Small intestine (tissue), 7 donors: ENCODE measurements at regions not wholly inside any gene's neighbourhood (a gene's known extent, or its start where the extent isn't known, plus 50 kb on each side); places are given as distances from the start of the nearest gene placed in this dataset.

Experiments
- DNase-seq, 2 donors: peaks; one replicate each; pipeline versions ENCODE4 v3.0.0 to v3.0.0-alpha.2; 2013
- FAIRE-seq: peaks from 2 replicates; lab custom pipeline; 2012; peaks lifted over from hg19 to GRCh38; lab: Jason Lieb, UNC
- H3K27ac ChIP-seq, 3 donors: one replicate each; pipeline ENCODE4 v1.5.1; 2013; ENCODE audit warnings: low read length in 2 of 3, mild to moderate bottlenecking in 2 of 3, control low read depth in 1 of 3, inconsistent platforms in 1 of 3, low read depth in 1 of 3, moderate library complexity in 1 of 3
- H3K27me3 ChIP-seq, 3 donors: one replicate each; pipeline ENCODE4 v1.6.1; 2013; ENCODE audit warnings: low read length in 3 of 3, inconsistent platforms in 1 of 3; ENCODE audit not compliant: control insufficient read depth in 3 of 3, insufficient read depth in 3 of 3
- H3K36me3 ChIP-seq, 3 donors: one replicate each; pipeline ENCODE4 v1.6.1; 2013; ENCODE audit warnings: low read length in 3 of 3, inconsistent platforms in 1 of 3, low read depth in 1 of 3, mild to moderate bottlenecking in 1 of 3, moderate library complexity in 1 of 3; ENCODE audit not compliant: control insufficient read depth in 3 of 3, insufficient read depth in 2 of 3
- H3K4me1 ChIP-seq, 3 donors: one replicate each; pipeline ENCODE4 v1.6.1; 2013; ENCODE audit warnings: low read length in 2 of 3, inconsistent platforms in 1 of 3, low read depth in 1 of 3, mild to moderate bottlenecking in 1 of 3, moderate library complexity in 1 of 3; ENCODE audit not compliant: control insufficient read depth in 3 of 3, insufficient read depth in 2 of 3
- H3K4me3 ChIP-seq, 3 donors: one replicate each; pipeline ENCODE4 v1.5.1; 2013; ENCODE audit warnings: low read length in 3 of 3, control low read depth in 1 of 3, inconsistent platforms in 1 of 3, low read depth in 1 of 3, mild to moderate bottlenecking in 1 of 3, moderate library complexity in 1 of 3
- H3K9me3 ChIP-seq, 2 donors: one replicate each; pipeline ENCODE4 v1.6.1; 2013; ENCODE audit warnings: low read depth in 1 of 2, low read length in 1 of 2; ENCODE audit not compliant: control insufficient read depth in 2 of 2, insufficient read depth in 1 of 2
- WGBS, 3 donors: extraction: QIAGEN DNeasy Blood & Tissue Kit; methylation state at CpG; one replicate each; pipeline ENCODE4 v1.1.7; 2013; 5-methylcytosine and 5-hydroxymethylcytosine counted together
- donor health status: healthy with polysubstance abuse.
- donor health status: control.
- donor health status: control.
- donor health status: Bipolar disorder and iron deficiency.
- donor health status: healthy.

- 80 to 84% (median 84%) methylated on average over 4 of the region's 4 CpGs for WGBS, 3 donors
- FAIRE-seq (no peak), DNase-seq (no peak)
- Histone ChIP-seq H3K27ac (no peak overlapping the region), H3K9me3 (no peaks in the 10 kb centered on the region), H3K4me1 (no peaks in the 10 kb centered on the region), H3K4me3 (no peak overlapping the region), H3K27me3 (no peaks in the 10 kb centered on the region), H3K36me3 (no peaks in the 10 kb centered on the region)
Measured at GRCh38 chr4:179607003-179607402, 2164.8 kb upstream of the AGA start.

DNA sequence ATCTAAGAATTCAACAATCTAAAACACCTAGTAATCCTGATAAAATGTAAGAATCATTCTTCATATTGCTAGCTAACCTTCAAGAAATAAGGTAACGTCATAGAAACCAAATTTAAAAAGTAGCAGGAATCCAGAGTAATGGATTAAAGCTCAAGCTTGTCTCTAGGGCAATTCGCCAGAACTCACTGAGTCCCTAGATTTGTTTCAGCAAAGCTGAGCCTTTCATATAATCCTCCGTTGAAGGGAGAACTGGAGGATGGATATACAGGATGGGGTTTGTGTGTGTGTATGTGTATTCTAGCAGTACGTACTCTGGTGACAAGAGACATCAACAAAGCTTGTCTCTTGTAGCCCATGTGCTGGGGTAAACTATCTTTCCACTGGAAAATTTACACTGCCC is 2173.5 kb upstream of the AGA start:
- Histone ChIP-seq H3K9me3 (no peaks in the 10 kb centered on the region), H3K4me3 (no peak overlapping the region), H3K27ac (no peak overlapping the region), H3K36me3 (no peaks in the 10 kb centered on the region), H3K4me1 (no peaks in the 10 kb centered on the region), H3K27me3 (no peaks in the 10 kb centered on the region)
- no peak for DNase-seq
- 66 to 74% (median 71%) methylated on average over 4 of the region's 4 CpGs for WGBS, 3 donors
- no peak for FAIRE-seq

GRCh38 chr4:179618966-179619365 is 2176.7 kb upstream of the AGA start:
- H3K9me3 ChIP-seq: no peaks in the 10 kb centered on the region
- no peaks in the 10 kb centered on the region for H3K4me1 ChIP-seq
- DNase-seq (no peak), FAIRE-seq (no peak)
- no peak overlapping the region for H3K4me3 ChIP-seq
- no peak overlapping the region for H3K27ac ChIP-seq
- H3K27me3 ChIP-seq: no peaks in the 10 kb centered on the region
- H3K36me3 ChIP-seq: no peaks in the 10 kb centered on the region
- 61 to 74% (median 64%) methylated on average over 1 of the region's 1 CpG for WGBS, 3 donors

DNA sequence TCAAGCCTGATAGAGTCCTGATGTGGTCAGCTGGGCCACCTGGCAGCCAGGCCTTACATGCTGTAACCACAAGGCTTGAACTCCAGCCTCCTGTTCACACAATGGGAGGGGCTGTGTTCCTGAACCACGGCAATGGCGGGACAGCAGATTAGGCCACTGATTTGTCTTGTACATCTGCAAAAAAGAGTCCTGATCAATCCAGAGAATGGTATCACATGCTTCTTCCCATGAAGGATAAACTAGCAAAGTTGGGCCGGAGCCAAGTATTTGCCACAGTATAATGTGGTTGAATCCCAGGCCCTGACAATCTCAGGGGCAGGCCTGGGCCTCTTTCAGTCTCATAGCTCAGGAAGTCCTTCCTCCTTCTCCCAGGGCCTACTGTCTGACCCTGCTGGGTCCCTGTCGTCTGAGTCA is 2182.5 kb upstream of the AGA start:
- Histone ChIP-seq H3K4me1 (no peaks in the 10 kb centered on the region), H3K9me3 (no peaks in the 10 kb centered on the region), H3K4me3 (no peak overlapping the region), H3K27ac (no peak overlapping the region), H3K27me3 (no peaks in the 10 kb centered on the region), H3K36me3 (no peaks in the 10 kb centered on the region)
- WGBS, 3 donors: 64 to 67% (median 67%) methylated on average over 4 of the region's 4 CpGs
- FAIRE-seq: no peak
- no peak for DNase-seq

DNA sequence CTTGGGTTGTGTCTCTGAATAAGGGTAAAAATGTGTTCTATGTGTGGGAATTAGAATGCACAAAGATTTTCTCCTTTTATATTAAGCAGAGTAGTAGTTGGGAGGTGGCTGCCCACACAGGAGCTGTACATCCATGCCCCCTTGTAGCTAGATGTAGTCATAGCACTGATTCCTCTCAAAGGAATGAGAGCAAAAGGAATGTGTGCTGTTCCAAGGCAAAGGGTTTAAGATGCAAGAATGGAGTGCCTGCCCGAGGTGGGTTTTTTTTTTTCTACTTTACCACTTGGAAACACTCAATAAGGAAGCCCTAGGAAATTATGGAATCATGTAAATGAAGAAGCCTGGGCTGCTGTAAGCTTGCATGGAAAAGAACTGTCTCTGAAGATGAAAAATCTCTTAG is 2183.2 kb upstream of the AGA start:
- no peaks in the 10 kb centered on the region for H3K4me1 ChIP-seq
- H3K36me3 ChIP-seq: no peaks in the 10 kb centered on the region
- DNase-seq (no peak), FAIRE-seq (no peak)
- no peak overlapping the region for H3K4me3 ChIP-seq
- 54 to 70% (median 63%) methylated on average over 1 of the region's 1 CpG for WGBS, 3 donors
- no peaks in the 10 kb centered on the region for H3K9me3 ChIP-seq
- no peaks in the 10 kb centered on the region for H3K27me3 ChIP-seq
- no peak overlapping the region for H3K27ac ChIP-seq

DNA sequence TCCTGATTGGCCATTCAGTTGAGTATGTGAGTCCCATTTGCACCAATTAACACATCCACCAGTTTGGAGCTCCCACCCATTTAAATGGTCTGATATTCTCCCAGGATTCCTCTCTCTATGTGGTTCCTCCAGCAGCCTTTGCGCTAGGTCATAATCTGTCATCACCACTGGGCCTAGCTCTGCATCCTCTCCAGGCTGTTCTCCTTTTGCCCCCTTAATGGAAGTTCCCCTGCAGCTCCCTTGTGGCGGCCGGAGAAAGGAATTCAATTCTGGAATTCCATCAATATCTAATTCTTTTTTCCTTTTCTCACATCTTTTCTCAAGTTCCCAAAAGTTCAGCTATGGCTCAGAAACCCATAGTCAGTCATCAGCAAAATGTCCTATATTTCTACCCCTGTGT is 2184.4 kb upstream of the AGA start:
- WGBS, 3 donors: 64 to 86% (median 83%) methylated on average over 3 of the region's 3 CpGs
- Histone ChIP-seq H3K27me3 (no peaks in the 10 kb centered on the region), H3K4me1 (no peaks in the 10 kb centered on the region), H3K9me3 (no peaks in the 10 kb centered on the region), H3K36me3 (no peaks in the 10 kb centered on the region), H3K4me3 (no peak overlapping the region), H3K27ac (no peak overlapping the region)
- FAIRE-seq (no peak), DNase-seq (no peak)

DNA sequence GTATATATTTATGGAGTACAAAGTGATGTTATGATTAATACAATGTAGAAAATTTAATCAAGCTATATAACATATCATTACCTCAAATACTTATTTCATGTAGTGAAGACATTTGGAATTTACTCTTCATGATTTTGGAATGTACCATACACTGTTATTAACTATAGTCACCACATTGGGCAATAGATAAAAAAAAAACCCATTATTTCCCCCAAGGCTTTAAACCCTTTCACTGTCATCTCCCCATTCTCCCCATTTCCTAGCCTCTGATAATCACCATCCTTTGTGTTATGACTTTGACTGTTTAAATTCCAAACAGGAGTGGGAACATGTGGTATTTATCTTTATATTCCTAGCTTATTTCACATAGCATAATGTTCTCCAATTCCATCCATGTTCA is 2189.1 kb upstream of the AGA start:
- no peaks in the 10 kb centered on the region for H3K27me3 ChIP-seq
- H3K4me3 ChIP-seq: no peak overlapping the region
- DNase-seq (no peak), FAIRE-seq (no peak)
- no peaks in the 10 kb centered on the region for H3K9me3 ChIP-seq
- no peaks in the 10 kb centered on the region for H3K36me3 ChIP-seq
- H3K4me1 ChIP-seq: no peaks in the 10 kb centered on the region
- H3K27ac ChIP-seq: no peak overlapping the region

GRCh38 chr4:179634862-179635261 is 2192.6 kb upstream of the AGA start:
- Histone ChIP-seq H3K4me3 (no peak overlapping the region), H3K27me3 (no peaks in the 10 kb centered on the region), H3K27ac (no peak overlapping the region), H3K9me3 (no peaks in the 10 kb centered on the region), H3K4me1 (no peaks in the 10 kb centered on the region), H3K36me3 (no peaks in the 10 kb centered on the region)
- DNase-seq: no peak
- FAIRE-seq: no peak
- WGBS, 3 donors: 25 to 57% (median 35%) methylated on average over 3 of the region's 3 CpGs

DNA sequence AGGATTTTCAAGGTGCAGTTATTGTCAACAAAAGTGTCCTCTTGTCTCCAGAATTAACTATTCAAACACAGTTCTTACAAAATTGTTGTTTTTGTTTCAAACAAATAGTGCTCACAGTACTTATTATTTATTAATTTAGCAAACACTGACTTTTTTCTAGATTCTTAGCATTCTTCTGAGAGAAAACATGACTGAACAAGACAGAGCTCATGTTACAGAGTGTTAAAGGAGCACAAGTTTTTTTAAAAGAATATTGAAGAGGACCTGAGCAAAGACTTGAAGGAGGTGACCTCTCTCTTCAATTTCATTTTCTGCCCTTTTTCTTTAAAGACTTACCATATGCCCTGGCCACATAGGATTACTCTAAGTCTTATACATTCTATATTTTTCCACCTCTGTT is 2220.3 kb upstream of the AGA start:
- no peaks in the 10 kb centered on the region for H3K36me3 ChIP-seq
- H3K27me3 ChIP-seq: no peaks in the 10 kb centered on the region
- no peak overlapping the region for H3K4me3 ChIP-seq
- DNase-seq (no peak), FAIRE-seq (no peak)
- no peaks in the 10 kb centered on the region for H3K4me1 ChIP-seq
- no peak overlapping the region for H3K27ac ChIP-seq
- H3K9me3 ChIP-seq: peaks cover 0 to 12% of the 10 kb centered on the region in 2 donors
